OCI-LY1 (cell line): ENCODE measurements at regions not wholly inside any gene's neighbourhood (a gene's known extent, or its start where the extent isn't known, plus 50 kb on each side); places are given as distances from the start of the nearest gene placed in this dataset.

Experiments
- H2AFZ ChIP-seq: fragments of 200-600 bp; sonication (generic), shearing (Covaris generic); 2 replicates; pipeline ENCODE4 v1.6.0; 2014; ENCODE audit warnings: antibody characterized with exemption, mild to moderate bottlenecking, low read length
- H3F3A ChIP-seq: fragments of 200-600 bp; sonication (generic), shearing (Covaris generic); 2 replicates; pipeline ENCODE4 v1.6.0; 2014; ENCODE audit warnings: mild to moderate bottlenecking, antibody characterized with exemption, low read length, moderate library complexity; ENCODE audit not compliant: insufficient read depth
- H3K27ac ChIP-seq: fragments of 200-600 bp; sonication (generic); 2 replicates; pipeline ENCODE4 v1.5.1; 2014; ENCODE audit warnings: low read length, mixed run types, mild to moderate bottlenecking, low read depth; ENCODE audit not compliant: poor library complexity, severe bottlenecking
- H3K27me3 ChIP-seq: fragments of 200-600 bp; sonication (generic); 2 replicates; pipeline ENCODE4 v1.6.0; 2014; ENCODE audit warnings: antibody characterized with exemption, mild to moderate bottlenecking, low read length, moderate library complexity; ENCODE audit not compliant: insufficient read depth
- H3K36me3 ChIP-seq: fragments of 200-600 bp; sonication (generic); 2 replicates; pipeline ENCODE4 v1.6.1; 2014; ENCODE audit warnings: mild to moderate bottlenecking, antibody characterized with exemption, low read length, moderate library complexity, mixed read lengths; ENCODE audit not compliant: insufficient read depth
- H3K4me1 ChIP-seq: fragments of 200-600 bp; sonication (generic); 2 replicates; pipeline ENCODE4 v1.5.1; 2014; ENCODE audit warnings: mild to moderate bottlenecking, low read length, moderate library complexity; ENCODE audit not compliant: insufficient read depth, severe bottlenecking
- H3K4me2 ChIP-seq: fragments of 200-600 bp; sonication (generic), shearing (Covaris generic); 2 replicates; pipeline ENCODE4 v1.6.1; 2014; ENCODE audit warnings: low read length
- H3K4me3 ChIP-seq: fragments of 200-600 bp; sonication (generic); 2 replicates; pipeline ENCODE4 v1.5.1; 2014; ENCODE audit warnings: low read length, low read depth, mild to moderate bottlenecking, mixed read lengths; ENCODE audit not compliant: poor library complexity, severe bottlenecking
- H3K79me2 ChIP-seq: fragments of 200-600 bp; shearing (Covaris generic); 2 replicates; pipeline ENCODE4 v1.6.1; 2016; ENCODE audit warnings: mixed run types, low read length, mixed read lengths; ENCODE audit not compliant: insufficient read depth
- H3K9ac ChIP-seq: fragments of 200-600 bp; sonication (generic), shearing (Covaris generic); 2 replicates; pipeline ENCODE4 v1.6.1; 2014; ENCODE audit warnings: mild to moderate bottlenecking, low read length, mixed read lengths
- H3K9me2 ChIP-seq: fragments of 200-600 bp; sonication (generic), shearing (Covaris generic); 2 replicates; pipeline ENCODE4 v1.6.1; 2014; ENCODE audit warnings: low read depth, mild to moderate bottlenecking, low read length, mixed read lengths
- H3K9me3 ChIP-seq: fragments of 200-600 bp; shearing (Covaris generic); 2 replicates; pipeline ENCODE4 v1.6.1; 2014; ENCODE audit warnings: low read length, mixed read lengths
- H4K20me1 ChIP-seq: fragments of 200-600 bp; sonication (generic), shearing (Covaris generic); 2 replicates; pipeline ENCODE4 v1.6.0; 2016; ENCODE audit warnings: mild to moderate bottlenecking, low read length; ENCODE audit not compliant: insufficient read depth
- CTCF ChIP-seq: fragments of 200-600 bp; sonication (generic), shearing (Covaris generic); IDR thresholded peaks from 2 replicates; pipeline ENCODE4 v1.5.1; 2017; ENCODE audit warnings: mild to moderate bottlenecking, antibody characterized with exemption, low read length, moderate library complexity, mixed read lengths
- EZH2 ChIP-seq: fragments of 200-600 bp; sonication (generic), shearing (Covaris generic); IDR thresholded peaks from 2 replicates; pipeline ENCODE4 v1.8.0; 2017; ENCODE audit warnings: borderline replicate concordance, mixed run types, mild to moderate bottlenecking, antibody characterized with exemption, low read length, moderate library complexity, mixed read lengths

GRCh38 chr5:160925281-160925680 is 73.3 kb upstream of the ATP10B start:
- H4K20me1 ChIP-seq: no peaks in the 10 kb centered on the region
- no peaks in the 10 kb centered on the region for H3K9me3 ChIP-seq
- no peaks in the 10 kb centered on the region for H3K27me3 ChIP-seq
- H3K9ac ChIP-seq: no peak overlapping the region
- H3K4me3 ChIP-seq: no peak overlapping the region
- no peaks in the 10 kb centered on the region for H3F3A ChIP-seq
- no peak overlapping the region for H2AFZ ChIP-seq
- H3K79me2 ChIP-seq: no peaks in the 10 kb centered on the region
- H3K4me2 ChIP-seq: no peak overlapping the region
- TF ChIP-seq EZH2: no peak
- TF ChIP-seq CTCF: no peak
- no peaks in the 10 kb centered on the region for H3K9me2 ChIP-seq
- no peaks in the 10 kb centered on the region for H3K36me3 ChIP-seq
- H3K4me1 ChIP-seq: no peaks in the 10 kb centered on the region
- no peak overlapping the region for H3K27ac ChIP-seq

- Histone ChIP-seq H3K4me3 (no peak overlapping the region), H3K36me3 (no peaks in the 10 kb centered on the region), H3K4me1 (no peaks in the 10 kb centered on the region), H3K9me3 (no peaks in the 10 kb centered on the region), H3K9me2 (no peaks in the 10 kb centered on the region), H3K27ac (no peak overlapping the region), H3F3A (no peaks in the 10 kb centered on the region), H4K20me1 (no peaks in the 10 kb centered on the region), H3K9ac (no peak overlapping the region), H3K79me2 (no peaks in the 10 kb centered on the region), H3K4me2 (no peak overlapping the region), H3K27me3 (no peaks in the 10 kb centered on the region), H2AFZ (no peak overlapping the region)
- TF ChIP-seq EZH2: no peak
- TF ChIP-seq CTCF: no peak
These were observed 72.1 kb upstream of the ATP10B start for GRCh38 chr5:160923936-160924710.

GRCh38 chr5:160923411-160923810 is 71.4 kb upstream of the ATP10B start:
- TF ChIP-seq EZH2 (no peak), CTCF (no peak)
- no peaks in the 10 kb centered on the region for H3K9me2 ChIP-seq
- no peaks in the 10 kb centered on the region for H3K9me3 ChIP-seq
- no peak overlapping the region for H3K27ac ChIP-seq
- H4K20me1 ChIP-seq: no peaks in the 10 kb centered on the region
- no peaks in the 10 kb centered on the region for H3K79me2 ChIP-seq
- H3K4me3 ChIP-seq: no peak overlapping the region
- H3K36me3 ChIP-seq: no peaks in the 10 kb centered on the region
- H3K27me3 ChIP-seq: no peaks in the 10 kb centered on the region
- no peak overlapping the region for H3K4me2 ChIP-seq
- H3K4me1 ChIP-seq: no peaks in the 10 kb centered on the region
- no peak overlapping the region for H3K9ac ChIP-seq
- H3F3A ChIP-seq: no peaks in the 10 kb centered on the region
- H2AFZ ChIP-seq: no peak overlapping the region
